ENCODE measurements at regions not wholly inside any gene's neighbourhood (a gene's known extent, or its start where the extent isn't known, plus 50 kb on each side); places are given as distances from the start of the nearest gene placed in this dataset.
"Not testable (repeated sequence)": the region's sequence is repeated elsewhere in the genome, so short reads cannot be mapped to it uniquely, and the experiment has no call there.

DNA sequence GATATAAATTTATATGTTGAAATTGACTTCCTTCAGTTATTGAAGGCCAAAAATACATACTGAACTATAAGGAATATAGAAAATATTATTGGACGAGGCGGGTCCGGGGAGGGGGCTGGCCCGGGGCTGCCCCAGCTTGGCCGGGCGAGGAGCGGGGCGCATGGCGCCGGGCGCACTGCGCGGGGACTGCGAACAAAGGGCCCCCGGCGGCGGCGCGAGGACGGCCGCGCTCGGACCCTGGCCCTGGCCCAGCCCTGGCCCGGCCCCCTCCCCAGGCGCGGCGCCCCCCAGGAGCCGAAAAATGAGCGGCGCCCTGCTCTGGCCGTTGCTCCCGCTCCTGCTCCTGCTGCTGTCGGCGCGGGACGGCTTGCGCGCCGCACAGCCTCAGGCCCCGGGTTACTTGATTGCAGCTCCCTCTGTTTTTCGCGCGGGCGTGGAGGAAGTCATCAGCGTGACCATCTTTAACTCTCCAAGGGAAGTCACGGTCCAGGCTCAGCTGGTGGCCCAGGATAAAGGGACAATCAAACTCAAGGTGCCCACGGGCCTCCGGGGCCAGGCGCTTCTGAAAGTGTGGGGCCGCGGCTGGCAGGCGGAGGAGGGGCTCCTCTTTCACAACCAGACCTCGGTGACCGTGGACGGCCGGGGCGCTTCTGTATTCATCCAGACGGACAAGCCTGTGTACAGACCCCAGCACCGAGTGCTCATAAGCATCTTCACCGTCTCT, 1247.6 kb upstream of the PHF14 start:
- ATAC-seq = not testable (repeated sequence)

DNA sequence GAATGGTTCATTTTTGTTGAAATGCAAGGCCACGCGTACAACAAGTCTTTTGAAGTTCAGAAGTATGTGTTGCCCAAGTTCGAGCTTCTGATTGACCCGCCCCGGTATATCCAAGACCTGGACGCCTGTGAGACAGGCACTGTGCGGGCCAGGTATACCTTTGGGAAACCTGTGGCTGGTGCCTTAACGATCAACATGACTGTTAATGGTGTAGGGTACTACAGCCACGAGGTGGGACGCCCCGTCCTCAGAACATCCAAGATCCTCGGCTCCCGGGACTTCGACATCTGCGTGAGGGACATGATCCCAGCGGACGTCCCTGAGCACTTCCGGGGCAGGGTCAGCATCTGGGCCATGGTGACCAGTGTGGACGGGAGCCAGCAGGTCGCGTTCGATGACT, 1246.9 kb upstream of the PHF14 start:
- not testable (repeated sequence) for ATAC-seq

DNA sequence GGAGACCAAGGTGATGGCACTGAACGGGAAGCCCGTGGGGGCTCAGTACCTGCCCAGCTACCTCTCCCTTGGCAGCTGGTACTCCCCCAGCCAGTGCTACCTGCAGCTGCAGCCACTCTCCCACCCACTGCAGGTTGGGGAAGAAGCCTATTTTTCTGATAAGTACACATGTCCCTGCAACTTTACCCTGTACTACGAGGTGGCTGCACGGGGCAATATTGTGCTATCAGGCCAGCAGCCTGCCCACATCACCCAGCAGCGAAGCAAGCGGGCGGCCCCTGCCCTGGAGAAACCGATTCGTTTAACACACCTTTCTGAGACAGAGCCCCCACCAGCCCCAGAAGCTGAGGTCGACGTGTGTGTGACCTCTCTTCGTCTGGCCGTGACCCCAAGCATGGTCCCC, 1246.2 kb upstream of the PHF14 start:
- ATAC-seq = not testable (repeated sequence)

DNA sequence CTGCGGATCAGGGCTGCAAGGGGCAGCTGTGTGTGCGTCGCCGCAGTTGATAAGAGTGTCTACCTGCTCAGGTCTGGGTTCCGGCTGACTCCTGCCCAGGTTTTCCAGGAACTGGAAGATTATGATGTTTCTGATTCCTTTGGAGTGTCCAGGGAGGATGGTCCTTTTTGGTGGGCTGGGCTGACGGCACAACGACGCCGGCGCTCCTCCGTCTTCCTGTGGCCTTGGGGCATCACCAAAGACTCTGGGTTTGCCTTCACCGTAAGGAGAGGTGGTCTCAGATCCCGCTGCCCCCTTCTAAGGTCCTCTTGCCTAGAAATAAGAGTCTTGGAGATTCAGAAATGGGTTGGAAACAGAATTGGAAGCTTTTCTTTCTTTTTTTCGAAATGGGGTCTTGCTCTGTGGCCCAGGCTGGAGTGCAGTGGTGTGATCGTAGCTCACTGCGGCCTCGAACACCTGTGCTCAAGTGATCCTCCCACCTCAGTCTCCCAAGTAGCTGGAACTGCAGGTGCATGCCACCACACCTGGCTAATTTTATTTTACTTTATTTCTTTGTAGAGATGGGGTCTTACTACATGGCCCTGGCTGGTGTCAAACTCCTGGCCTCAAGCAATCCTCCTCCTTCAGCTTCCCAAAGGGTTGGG, 1245.5 kb upstream of the PHF14 start:
- not testable (repeated sequence) for ATAC-seq

DNA sequence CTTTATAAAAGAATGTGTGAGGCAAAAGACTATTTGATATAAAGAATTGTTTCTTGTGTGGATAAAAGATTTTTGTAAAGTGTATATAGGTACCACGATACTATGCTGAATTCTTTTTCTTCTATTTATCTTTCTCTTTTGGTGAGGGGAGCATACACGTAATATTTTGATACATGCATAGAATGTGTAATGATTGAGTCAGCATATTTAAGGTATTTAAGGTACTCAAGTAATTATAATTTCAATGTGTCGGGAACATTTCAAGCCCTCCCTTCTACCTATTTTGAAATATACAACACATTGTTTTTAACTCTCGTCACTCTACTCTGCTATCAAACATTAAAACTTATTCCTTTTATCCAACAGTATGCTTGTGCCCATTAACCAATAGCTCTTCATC, 1221.6 kb upstream of the PHF14 start:
- ATAC-seq = no peak

DNA sequence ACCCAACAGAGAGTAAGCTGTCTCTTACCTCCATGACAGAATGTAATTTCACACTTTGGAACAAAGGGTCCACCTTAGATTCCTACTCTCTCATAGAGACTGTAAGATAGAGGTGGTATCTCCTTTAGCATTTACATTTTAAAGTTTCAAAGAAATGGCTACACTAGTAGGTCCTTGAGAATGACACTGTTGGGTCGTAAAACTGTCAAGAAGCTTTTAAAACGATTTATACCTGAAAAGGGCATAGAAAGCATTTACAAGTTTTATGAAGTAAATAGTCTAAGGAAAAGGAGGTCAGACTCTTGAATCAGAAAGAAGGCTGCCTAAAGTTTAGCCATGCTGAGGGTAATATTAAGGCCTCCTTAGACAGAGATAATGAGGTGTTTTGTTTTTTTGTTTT, 1212.4 kb upstream of the PHF14 start:
- no peak for ATAC-seq

DNA sequence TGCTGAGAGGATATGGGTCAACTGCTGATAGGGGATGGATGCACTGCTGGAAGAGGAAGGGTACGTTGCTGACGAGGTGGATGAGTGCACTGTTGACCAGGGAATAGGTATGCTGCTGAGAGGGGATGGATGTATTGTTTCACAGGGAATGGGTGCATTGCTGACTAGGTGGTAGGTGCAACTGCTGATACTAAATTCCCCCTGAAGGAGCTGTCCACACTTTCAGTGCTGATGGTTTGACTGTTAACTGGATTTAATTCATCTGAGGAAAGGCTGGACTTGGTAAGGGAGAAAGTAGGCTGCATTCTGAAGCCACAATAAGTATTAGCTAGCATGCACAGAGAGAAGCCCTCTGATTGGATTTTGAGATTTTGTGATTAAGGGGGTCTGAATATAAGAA, 1196.8 kb upstream of the PHF14 start:
- ATAC-seq = no peak

DNA sequence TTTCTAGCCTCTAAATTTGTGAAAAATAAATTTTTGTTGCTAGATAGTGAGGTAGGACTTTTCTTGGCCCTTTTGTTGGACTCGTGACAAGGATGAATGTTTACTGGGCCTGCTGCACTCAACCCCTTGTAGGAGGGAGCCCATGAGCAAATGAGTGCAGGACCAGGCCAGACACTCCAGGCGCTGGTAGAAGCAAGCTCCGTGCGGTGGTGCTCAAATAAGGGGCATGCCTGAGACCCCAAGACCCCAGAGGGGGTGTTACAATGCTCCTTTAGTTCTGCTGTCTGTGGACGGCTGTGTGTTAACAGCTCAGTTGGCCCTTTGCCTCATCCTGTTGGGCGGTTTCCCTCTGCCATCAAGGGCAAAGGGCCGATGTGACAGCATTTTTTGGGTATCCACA, 1195.3 kb upstream of the PHF14 start:
- ATAC-seq = no peak

DNA sequence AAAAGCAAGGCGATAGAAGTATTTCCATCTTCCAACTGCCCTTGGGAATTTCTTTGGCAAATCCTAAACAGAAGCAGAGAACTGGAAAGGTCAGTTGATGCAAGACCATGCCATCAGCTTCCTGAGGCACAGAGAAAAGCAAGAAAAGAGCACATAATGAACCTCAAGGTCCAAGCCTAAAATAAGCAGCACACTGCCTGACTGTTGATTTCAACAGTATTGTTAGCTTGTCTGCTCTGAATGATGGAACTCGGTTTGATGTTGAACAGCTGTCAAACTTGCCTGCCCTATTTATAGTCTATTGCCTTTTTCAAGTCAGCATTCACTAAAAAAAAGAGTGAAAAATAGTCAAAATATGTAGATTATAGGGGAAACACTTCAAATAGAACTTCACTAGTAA, 1192.0 kb upstream of the PHF14 start:
- ATAC-seq = no peak

DNA sequence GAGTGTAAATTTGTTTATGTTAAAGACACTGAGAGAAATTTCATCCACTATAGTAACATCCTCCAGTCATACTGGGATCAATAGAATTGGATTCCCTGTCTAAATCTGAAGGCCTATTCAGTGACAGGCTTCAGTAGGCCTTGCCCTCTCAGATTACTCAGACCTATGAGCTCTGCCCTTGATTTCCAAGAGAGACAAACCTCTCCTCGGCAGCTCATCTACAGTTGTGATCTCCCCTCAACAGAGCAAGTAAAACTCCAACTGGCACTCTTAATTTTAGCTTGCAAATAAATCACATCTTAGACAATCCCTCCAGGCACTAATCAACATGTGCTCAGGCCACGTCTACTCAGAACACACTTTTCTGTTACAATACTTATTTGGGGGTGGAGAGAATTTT, 1191.4 kb upstream of the PHF14 start:
- ATAC-seq = no peak

DNA sequence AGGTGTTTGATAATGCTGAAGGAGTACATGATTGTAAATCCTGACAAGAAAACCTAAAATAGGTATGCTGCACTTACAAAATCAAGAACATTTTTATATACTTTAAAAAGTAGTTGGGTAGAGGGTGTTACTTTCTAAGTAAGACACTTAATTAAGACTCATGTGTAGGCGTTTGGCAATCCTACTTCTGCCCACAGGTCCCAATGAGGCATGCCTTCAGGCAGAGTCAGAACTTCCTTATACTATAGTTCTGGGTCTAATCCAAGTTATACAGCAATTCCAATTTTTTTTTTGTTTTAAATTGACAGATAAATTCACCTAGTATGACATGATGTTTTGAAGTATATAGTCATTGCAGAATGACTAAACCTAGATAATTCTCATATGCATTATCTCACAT, 1188.5 kb upstream of the PHF14 start:
- no peak for ATAC-seq

DNA sequence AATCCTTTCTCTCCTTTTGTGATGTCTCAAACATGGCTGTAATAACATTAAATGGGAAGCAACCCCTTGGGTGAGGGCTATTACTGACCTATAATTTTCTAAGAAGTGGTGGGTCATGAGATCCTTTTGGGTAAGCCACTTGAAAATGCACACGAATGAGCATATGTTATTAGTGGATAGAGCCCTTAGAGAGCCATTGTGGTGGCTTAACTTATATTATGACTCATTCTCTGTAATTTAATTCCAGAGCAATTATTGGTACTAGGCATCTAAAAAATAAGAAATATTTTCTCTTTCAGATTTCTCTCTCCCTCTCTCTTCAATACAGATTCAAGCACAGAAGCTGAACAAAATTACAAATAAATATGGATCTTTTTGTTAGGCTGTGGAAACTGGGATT, 1177.4 kb upstream of the PHF14 start:
- ATAC-seq = no peak

DNA sequence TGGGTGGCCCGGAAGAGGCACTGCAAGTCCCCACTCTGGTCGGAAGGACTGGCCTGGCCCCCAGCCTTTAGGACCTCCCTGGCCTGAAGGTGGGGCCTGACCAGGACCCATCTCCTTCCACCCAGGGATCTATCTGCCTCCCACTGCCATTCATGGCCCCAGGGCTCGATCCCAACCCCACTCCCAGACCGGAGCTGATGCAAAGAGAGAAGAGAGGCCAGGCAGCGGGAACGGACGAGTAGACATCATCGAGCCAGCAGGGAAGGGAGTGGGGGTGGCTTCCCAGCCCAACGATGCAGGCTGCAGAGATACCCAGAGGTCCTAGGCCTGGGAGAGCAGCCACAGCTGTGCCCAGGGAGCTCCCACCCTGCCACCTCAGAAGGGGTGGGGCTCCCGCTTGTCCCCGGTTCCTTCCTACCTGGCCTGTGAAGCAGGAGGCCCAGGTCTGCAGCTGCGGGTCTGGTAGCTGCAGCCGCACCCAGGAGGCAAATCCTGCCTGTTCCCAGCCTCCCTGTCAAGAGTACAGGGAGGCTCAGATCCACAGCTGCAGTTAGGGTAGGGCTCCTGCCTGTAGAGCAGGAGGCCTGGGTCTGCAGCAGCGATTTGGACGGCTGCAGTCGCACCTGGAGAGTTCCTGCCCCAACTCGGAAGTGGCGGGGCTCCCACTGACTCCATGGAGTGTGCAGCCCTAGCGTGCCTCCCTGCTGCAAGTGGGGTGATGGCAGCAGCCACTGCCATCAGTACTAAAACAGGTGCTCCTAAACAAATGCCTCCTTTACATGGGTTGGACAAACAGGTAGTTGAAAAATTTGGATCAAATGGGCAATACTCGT, 1151.0 kb upstream of the PHF14 start:
- ATAC-seq = no peak

DNA sequence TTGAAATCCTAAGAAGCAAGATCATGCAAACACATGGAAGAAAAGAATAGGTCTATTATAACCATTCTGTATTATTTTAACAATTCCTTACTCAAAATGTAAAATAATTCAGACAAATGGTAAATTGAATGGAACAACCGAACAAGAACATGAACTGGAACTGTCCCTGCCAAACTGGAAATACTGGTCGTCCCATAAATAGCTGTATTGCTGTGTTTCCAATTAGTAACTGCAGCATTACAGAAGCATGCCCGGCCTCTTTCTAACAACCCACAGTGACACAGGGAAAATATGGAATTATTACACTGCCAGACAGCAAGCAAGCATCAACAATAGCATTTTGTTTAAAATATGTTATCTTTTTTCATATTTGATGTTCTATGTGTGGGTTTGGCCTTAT, 1138.5 kb upstream of the PHF14 start:
- ATAC-seq = no peak

DNA sequence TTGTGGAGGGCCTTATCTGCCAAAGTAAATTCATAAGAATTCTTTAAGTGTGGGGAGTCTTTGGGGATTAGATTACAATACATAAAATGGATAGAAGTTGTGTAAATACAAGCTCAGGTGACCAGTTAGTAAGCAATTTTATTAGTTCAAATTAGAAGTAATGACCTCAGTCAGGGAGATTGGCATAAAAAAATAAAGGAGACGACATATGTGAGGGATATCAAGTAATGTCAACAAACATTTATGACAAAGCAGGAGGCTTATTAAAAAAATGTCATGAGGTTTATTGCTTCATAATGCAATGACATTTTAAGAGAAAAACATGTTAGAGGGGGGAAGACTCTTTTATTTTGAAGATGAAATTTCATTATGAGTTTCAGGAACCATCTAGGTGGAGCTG, 1137.0 kb upstream of the PHF14 start:
- ATAC-seq = no peak

DNA sequence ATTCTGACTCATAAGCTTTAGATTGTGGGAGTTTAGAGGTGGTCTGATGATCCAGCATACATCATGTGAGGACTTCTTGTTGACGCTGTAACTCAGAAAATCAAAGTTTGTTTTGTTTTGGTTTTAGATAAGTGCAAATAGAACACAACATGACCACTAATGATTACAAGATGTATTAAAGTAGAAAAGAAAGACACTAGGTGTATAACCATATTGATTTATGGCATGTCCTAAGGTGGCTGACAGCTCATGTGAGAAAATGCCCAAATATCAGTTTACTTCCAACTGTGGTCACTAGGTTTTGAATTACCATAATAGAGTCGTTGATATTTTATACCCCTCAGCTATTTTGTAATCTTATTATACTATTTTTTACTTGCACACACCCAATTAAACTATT, 1131.4 kb upstream of the PHF14 start:
- ATAC-seq = no peak

DNA sequence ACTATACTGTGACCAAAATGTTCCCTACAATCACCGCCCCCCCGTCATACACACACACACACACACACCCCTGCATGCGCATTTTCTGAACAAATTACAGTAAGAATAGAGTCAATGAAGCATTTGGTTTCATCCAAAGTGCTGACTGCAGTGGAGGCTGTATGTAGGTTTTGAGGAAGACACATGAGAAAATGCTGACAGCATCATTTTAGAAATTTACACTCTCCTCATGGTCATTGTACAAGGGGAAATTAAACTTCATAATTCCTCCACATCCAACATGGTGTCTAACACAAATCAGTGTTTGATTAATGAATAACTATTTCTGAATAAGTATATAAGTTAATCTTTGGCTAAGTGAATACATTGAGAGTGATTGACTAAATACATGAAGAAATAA, 1126.8 kb upstream of the PHF14 start:
- no peak for ATAC-seq

DNA sequence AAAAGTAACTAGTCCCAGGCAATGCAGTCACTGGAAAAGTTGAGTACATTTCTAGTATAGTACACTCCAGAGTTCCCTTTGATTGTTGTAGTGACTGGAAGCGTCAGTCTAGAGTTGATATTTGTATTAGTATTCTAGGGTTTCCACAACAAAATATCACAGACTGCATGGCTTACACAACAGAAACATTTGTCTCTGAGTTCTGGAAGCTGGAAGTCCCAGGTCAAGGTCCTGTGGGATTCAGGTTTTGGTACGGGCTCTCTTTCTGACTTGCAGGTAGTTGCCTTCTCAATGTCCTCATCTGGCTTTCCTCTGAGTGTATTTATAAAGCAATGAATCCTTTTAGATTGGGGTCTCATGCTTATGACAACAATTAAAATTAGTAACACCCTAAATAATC, 1119.1 kb upstream of the PHF14 start:
- no peak for ATAC-seq

DNA sequence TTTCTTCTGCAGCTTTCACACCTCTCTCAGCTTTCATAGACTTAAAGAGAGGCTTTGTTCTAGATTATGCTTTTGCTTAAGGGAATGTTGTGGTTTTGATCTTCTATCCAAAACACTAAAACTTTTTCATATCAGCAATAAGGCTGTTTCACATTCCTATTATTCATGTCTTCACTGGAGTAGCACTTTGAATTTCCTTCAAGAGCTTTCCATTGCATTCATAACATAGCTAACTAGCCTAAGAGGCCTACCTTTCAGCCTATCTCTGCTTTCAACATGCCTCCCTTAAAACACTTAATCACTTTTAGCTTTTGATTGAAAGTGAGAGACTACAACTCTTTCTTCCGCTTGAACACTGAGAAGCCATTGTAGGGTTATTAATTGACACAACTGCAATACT, 1117.0 kb upstream of the PHF14 start:
- ATAC-seq = no peak

DNA sequence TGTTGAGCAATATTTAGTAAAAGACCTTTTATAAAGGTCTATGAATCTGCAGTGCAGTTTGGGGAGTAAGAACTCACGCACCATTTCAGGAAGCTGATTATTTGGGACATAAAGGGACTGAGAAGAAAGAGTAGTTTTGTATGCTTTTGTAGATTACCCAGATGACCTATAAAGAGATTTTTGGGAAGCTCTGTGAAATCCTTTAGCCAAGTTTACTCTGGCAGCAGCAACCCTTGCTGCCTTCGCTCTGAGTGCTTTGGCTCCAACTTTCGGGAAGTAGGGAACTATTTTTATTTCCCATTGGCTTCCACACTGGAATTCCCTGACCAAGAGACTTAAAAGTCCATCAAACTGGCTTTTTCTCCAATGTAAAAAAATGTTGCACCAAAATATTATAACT, 1110.1 kb upstream of the PHF14 start:
- ATAC-seq = no peak

DNA sequence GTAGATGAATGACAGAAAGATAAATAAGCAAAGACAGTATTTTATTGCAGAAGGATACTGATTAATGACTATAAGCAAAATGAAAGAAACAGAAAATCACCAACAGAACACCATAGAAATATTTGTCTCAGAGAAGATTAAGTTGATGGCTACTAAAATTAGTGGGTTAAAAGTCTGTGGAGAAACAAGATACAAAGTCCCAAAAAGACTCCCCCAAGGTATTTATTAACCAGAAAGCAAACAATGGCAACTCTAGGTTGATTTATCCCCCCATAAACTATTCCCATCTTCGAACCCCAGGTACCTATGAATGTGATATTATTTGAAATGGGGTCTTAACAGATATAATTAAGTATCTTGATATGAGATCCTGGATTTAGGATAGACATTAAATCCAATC, 1104.5 kb upstream of the PHF14 start:
- ATAC-seq = no peak

DNA sequence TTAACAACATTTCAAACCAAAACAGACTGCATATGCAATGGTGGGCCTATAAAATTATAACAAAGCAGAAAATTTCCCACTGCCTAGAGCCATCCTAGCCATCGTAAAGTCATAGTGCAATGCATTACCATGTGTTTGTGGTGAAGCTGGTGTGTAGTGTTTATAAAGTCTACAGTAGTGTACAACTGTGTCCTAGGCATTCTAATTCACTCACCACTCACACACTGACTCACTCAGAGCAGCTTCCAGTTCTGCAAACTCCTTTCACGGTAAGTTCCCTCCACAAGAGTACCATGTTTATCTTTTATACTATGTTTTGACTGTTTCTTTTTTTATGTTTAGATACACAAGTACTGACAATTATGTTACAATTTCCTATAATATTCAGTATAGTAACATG, 1104.1 kb upstream of the PHF14 start:
- ATAC-seq = no peak

DNA sequence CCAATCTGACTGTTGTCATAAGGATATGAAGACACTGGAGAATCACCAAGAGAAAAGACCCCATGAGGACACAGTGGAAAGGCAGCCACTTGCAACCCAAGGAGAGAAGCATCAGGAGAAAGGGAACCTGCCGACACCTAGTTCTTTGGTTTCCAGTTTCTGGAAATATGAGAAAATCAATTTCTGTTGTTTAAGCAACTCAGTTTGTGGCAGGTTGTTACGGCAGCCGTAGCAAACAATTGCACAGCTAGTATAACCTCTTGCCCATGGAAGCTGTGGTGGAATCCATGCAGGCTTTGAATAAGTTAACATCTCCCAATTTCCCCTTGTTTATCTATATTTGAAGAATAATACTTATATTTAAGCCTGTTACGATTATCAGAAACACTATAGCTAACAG, 1103.0 kb upstream of the PHF14 start:
- no peak for ATAC-seq

DNA sequence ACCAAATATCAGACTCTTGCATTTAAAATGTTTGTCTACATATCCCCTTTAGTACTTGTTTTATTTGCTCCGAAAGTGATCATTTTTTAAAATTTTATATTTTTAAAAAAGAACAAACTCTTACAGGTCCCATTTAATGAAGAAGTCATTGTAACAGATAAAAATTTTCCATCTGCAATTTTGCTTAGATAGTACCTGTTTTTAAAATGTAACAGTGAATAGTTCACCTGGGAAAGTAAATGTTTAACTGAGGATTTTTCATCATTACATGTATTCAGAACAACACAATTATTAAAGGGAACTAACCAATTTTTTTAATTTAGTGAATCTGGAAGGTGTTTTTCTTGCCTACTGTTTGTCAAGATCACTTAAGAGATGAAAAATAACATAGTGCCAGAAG, 1099.5 kb upstream of the PHF14 start:
- no peak for ATAC-seq
